ENCODE measurements at regions not wholly inside any gene's neighbourhood (a gene's known extent, or its start where the extent isn't known, plus 50 kb on each side); places are given as distances from the start of the nearest gene placed in this dataset.

DNA sequence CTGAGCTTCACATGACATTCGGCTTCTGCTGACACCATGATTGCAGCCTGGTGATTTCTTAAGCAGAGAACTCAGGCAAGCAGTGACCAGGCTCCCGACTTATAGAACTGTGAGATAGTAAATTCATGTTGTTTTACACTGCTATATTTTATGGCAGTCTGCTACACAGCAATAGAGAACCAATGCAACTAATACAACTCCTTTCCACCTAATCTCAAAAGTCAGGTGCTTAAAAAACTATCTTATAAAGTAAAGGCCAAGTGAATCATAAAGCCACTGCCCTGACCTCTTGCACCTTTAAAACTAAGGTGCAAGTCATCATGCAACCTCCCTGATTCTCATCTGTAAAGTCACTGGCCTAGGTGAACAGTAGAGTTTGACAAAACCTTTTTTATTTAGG, 95.3 kb upstream of the GLS start:
- no peak for DNase-seq

DNA sequence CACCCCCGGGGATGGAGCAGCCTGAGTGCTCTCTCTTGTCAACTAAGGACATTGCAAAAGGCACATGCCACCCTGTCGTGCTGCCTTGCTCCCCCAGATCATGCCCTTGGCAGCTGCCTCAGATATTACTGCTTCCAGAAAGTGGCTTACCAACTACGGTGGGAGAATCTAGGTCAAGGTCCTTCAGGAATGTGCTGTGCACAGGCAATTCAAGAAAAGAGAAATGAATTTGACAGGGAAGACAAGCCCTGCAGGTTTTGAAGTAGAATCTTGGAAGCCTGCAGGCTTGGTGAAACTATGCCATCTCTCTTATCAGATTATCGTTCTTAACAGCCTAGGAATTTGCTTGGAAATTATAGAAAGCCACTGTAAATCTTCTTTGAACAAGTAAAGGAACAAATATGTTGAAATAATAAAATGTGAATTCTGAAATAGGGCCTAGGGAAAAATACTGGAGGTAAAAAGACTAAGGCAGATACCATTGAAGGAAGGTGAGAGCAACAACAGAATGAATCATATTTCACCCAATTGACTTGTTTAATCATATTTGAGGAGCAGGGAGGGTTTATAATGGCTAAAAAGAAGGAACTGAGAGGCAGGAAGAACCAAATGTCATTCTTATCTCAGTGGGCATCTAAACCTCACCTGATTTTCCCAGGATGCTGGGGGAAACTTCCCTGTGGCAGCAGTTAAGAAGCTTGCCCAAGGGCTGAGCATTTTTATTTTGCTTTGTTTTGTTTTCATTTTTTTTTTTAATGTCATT, 94.0 kb upstream of the GLS start:
- no peak for DNase-seq

DNA sequence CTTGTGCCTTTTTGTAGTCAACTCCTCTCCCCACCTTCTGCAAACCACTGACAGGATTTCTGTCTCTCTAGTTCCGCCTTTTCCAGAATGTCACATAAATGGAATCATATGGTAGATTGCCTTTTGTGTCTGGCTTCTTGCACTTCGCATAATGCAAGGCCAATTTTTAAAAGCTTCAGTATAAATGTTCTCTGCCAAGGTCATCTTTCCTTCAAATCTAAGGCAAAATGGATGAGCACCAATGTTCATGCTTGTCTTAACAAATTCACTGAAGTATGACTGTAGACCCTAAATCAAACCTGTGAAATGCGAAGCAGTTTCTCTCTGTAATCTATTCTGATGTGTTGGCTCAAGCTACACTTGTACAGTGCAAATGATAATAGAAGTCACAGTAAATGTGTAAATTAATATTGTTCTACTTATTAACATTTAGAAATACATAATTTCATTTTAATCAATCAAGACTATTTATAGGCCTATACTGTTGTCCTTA, 92.8 kb upstream of the GLS start:
- no peak for DNase-seq

DNA sequence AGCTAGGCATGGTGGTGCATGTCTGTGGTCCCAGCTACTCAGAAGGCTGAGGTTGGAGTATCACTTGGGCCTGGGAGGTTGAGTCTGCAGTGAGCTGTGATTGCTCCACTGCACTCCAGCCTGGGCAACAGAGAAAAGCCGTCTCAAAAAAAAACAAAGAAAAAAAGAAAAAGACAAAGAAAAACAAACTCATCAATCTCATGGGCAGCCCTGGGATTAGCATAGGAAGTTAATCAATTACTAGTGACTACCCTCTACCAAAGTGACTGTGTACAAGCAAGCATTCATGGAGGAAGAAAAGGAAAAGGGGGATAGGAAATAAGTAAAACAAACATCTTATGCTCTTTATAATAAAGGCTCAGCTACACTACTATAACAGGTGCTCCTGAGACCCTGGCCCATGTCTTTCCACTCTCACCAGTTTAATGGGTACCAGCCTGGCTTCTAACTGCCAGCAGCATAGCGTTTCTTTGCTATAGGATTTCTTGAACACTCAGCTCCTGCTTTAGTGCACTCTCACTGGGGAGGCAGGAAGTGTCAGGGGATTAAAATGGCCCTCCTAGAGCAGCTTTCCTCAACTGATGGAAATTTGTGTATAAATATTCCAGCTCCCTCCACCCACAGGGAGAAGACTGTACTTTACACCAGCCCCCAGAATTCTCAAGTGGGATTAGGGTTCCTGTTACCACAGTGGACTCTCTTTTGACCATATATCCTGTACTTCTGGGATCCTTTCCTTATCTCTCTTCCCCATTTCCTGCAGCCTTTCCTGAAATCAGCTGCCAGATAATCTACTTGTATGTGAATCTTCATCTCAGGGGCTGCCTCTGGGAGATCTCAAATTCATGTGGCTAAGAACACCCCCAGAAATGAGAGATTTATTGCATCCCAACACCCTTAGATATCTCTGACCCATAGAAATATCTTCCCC, 91.3 kb upstream of the GLS start:
- DNase-seq, result peak; percentile 26

DNA sequence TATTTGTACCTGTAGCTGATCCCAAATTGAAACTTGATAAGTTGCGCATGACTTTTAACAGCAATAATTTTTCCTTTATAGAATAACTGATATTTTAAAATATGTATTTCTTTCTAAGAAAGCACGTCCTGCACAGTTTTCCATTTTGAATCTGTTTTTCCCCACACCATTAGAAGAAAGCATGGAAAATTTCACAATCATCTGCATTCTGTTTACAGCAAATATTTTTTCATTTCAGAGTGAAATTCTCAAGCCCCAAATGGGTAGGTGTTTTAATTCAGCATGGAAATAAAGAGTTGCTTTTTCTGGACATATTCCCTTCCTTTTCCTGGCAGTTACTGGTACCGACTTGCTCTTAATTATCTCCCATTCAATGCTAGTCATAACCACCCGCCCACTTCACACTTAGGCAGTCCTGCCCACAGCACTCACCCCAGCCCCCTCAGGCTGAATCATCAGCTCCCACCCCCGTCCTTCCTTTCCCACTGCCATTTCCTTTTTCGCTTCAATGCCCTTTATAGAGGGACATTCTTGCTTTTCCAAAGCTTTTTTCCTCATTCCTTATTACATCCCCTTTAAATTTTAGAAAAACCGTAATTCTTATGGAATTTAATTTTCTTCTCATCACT, 89.2 kb upstream of the GLS start:
- DNase-seq, result no peak

DNA sequence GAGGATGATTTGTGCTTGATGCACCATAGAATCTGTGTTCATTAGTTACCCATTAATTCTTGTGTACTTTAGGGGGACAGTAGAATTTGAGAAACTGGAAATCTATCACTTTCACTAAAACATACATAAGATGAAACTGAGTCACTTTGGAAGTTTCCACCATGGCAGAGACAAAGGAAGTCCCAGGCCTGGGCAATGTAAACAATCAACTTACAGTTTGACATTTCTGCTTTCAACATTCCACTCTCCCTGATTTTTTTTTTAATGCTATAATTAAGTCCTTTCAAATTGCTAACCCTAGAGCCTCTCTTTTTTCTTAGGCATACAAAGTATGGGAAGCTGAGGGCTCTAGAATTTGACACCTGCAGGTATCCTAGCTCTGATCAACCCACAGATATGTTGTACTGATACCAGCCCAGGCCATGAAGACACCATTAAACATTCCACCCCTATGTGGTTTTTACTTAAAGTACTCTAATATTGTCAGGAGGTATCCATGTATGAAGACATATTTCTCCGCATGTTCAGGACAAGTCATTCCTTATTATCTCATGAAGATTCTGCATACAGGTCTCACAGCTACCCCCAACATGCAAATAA, 88.5 kb upstream of the GLS start:
- no peak for DNase-seq

DNA sequence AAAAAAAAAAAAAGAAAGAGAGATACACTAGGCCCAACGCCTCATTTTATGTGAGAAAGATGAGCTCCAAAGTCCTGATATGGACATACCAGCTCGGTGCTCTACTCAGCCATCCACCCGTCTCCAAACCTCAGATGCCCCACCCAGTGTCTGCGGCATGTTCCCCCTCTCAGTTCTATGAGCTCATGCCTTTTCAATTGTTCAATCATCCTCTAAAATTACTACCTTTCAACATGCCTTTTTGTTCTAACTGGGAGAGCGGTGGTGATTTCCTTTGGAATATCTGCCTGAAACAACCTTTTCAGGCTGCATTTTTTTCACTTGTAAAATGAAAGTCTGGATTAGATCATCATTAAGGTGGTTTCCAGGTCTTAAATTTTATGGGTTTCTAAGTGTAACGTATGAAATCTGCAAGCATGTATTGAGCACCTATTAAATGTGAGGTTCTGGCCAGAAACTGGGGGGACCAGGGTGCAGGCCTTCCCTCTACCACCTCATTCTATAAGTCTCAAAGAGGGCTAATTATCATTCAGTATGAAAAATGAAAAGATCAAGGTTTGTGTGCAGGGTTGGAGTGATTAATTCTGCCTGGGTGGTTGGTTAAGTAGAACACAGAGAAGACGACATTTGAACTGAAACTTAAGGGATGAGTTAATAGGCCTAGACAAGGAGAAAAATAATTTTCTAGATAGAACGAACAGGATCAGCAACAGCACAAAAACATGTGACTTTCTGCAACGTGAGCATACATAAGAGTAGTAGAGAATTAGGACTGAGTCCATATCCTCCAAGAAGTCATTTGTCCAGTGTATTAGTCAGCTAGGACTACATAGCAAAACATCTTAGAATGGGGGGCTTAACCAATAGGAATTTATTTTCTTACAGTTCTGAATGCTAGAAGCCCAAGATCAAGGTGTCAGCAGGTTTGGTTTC, 87.4 kb upstream of the GLS start:
- DNase-seq, result no peak

DNA sequence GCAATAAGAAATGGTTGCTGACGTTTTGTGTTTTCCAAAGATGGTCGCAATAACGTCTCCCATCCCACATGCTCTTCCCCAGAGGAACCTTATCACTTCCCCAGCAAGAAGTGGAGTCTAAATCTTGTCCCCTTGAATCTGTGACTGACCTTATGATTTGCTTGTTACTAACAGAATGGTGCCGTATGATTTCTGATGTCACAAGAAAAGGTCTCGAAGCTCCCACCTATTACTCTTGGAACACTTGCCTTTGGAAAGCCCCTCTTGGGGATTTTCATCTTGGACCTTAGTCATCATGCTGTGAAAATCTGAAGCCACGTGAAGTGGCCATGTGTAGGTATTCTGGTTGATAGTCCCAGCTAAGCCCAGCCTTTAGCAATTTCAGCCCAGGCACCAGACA, 86.2 kb upstream of the GLS start:
- no peak for DNase-seq

DNA sequence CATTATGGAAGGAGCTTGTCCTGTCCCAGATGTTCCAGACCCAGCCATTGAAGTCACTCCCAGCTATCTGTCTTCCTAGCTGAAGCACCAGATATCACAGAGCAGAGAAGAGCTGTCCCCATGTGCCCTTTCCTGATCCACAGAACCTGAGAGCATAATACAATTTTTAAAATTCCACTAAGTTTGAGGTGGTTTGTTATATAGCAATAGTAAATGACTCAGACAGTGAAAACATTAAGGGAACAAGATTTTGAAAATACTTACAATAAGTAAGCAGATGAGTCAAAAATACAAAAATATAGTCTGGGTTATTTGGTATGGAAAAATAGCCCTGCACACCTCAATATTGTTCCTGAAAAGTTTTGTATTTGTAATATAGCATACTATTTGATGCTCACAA, 85.8 kb upstream of the GLS start:
- DNase-seq, result no peak

DNA sequence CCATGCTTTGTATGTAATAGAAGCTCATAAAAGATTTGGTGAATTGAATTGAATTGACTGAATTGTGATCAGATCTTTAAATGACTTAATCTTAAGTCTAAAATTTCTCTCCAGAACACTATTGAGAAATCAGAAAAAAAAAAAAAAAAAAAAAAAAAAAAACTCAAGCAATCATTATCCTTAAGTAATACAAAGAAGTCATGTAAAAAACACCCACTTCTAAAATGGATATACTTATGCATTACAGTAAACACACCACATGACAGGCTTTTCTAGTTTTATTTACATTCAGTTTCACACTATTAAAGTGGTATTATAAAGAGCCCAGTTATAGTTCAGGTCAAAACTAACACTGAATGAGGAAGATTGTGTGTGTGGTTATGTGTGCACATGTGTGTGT, 84.9 kb upstream of the GLS start:
- DNase-seq, result no peak

DNA sequence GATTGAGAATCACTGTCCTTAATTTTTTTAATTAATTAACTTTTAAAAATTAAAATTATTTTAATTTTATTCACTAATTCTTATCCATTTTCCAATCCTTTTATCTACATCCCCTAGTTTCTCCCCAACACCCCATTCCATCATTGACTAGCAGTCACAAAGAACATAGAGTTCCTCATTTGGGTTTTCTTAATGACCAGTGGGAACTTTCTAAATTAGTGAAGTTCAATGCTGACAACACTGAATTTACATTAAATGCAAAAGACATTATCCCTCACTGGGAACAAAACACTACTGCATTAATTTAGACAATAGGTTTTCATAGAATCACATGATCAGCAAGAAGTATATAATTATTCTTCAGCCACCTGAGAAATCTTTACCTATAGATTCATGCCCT, 80.6 kb upstream of the GLS start:
- DNase-seq, result no peak

DNA sequence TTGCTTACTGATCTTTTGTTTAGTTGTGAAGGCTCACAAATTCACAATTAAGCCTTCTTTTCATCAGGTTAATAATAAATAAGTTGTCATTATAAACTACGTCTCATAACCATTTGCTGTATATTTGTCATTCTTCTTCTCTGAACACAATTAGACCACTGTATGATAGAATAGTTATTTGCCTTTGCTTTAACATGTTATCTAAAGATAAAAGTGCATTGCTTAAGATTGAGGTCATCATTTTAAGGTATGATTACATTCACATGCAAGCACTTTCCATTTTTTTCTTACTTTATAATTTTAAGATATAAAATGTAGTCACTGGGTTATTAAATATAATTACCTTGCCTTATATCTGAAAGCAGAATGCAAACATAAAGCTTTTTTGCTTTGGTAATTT, 80.1 kb upstream of the GLS start:
- no peak for DNase-seq

DNA sequence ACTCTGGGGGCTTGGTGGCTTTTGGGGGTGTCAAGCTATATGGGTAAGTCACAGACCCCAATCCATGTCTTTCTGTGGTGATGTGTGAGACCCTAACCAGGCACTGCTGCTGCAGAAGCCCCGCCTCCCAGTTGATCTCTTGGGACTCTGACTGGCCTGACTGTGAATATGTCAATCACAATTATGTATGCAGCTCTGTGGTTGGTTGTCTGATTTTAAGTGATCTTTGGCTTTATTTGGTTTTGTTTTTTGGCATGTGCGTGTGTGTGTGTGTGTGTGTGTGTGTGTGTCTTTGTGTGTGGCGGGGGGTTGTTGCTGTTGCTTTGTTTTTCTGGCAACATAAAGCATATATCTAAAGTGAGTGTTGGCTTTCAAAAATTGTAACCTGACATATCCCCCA, 78.5 kb upstream of the GLS start:
- no peak for DNase-seq

DNA sequence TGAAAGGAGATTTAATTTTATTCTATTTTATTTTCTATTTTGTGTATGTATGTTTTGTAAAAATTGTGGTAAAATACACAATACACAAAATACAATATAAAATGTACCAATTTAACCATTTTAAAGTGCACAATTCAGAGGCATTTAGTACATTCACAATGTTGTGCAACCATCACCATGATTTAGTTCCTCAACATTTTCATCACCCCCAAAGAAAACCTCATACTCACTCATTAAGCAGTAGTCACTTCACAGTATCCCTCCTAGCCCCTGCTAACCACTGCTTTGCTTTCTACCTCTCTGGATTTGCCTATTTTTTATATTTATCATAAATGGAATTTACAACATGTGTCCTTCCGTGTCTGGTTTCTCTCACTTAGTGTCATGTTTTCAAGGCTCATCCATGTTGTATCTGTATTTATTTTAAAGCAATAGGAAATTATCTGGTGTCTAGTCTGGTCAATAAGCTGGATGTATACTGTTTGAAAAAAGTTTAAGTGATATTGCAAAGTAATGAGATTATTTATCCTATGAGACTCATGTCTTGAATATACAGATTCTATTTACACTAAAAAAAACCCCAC, 77.9 kb upstream of the GLS start:
- no peak for DNase-seq

DNA sequence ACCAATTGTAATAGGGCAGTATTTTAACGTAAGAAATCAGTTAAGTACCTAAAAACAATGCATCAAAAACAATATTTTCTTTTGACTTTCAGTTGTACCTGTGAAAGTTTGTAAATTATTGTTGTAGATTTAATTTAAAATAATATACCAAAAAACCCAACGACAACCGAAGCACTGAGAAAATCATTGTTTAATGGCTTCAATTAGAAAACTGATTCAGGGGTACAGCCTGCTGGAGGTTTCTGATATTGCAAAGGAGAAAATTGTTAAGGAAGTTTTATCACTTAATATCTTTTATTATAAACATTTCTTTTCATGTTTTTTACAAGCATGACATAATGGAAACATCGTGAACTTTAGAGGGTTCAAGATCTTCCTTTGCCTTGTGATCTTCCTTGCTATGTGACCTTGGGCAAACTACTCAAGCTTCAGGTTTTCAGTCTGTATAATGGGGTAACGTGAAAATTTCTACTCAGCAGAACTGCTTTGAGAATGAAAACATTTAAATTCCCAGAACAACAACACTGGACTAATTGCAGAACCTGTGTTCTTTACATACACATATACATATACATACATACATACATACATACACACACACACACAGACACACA, 76.3 kb upstream of the GLS start:
- DNase-seq, result no peak

DNA sequence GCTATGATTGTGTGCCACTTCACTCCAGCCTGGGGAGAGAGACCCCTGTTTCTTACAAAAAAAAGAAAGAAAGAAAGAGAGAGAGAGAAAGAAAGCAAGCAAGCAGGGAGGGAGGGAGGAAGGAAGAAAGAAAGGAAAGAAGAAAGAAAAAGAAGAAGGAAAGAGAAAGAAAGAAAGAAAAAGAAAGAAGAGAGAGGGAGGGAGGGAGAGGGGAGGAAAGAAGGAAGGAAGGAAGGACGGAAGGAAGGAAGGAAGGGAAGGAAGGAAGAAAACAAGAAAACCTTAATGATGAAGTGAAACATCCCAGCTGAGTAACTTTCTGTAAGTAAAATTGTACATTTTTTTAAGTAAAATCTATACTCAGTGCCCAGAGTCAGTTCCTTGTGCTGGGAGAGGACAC, 75.5 kb upstream of the GLS start:
- no peak for DNase-seq

DNA sequence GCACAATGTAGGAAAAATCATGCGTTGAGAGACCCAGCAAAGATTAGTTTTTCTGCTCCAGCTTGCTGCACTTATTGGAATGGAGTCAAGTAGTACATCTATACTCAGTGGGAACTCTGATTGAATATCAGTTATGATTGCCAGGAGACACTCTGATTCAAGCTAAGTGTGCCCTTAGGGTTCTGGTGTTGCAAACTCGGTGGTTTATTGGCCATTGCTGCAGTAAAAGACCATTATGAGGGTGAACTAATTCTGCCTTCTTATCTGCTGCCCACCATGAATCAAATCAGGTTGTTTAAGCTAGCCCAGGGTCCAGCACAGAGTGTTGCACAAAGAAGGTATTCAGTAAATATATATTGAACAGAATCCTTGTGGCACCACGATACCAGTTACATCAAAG, 74.8 kb upstream of the GLS start:
- no peak for DNase-seq

DNA sequence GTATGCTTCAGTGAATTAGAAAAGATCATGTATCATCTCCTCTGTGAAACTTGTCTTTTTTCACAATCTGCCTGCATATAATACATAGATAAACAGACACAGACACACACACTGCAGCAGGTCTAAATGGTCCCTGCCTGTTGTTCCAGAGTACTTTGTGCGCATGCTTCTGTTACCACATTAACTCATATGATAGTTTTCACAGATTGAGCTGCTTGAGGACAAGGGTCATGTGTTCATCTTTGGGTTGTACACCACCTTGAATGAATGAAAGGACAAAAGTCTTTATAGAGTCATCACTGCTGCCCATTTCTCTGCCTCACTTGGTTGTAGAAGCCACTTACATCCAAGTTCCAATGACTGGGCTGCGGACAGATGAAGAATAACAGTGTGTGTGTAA, 72.7 kb upstream of the GLS start:
- DNase-seq, result no peak

DNA sequence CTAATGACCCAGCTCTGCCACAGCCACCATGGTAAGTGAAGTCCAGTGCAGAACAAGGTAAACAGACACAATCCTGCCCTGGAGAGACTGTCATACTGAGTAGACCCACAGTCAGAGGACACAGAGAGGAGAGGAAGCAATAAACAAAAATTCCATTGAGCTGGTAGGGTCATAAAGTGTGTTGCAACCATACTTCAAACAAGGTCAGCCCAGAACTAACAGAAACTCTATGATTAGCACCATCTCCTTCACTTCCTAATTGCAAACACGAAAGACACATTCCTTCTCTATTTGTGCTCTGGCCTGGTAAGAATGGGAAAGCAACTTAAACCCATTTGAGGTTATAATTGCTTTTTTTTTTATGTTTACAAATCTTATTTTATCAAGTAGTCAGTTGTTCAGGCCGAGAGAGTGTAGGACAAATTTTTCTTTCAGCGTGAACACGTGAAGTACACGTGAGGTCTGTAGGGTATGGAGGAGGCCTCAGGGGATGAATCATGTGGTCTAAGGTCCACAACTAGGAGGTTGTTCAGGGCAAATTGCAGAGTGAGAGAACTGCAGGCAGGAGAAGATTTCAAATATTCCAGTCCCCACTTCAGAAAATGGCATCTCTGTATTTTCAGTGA, 71.4 kb upstream of the GLS start:
- no peak for DNase-seq

DNA sequence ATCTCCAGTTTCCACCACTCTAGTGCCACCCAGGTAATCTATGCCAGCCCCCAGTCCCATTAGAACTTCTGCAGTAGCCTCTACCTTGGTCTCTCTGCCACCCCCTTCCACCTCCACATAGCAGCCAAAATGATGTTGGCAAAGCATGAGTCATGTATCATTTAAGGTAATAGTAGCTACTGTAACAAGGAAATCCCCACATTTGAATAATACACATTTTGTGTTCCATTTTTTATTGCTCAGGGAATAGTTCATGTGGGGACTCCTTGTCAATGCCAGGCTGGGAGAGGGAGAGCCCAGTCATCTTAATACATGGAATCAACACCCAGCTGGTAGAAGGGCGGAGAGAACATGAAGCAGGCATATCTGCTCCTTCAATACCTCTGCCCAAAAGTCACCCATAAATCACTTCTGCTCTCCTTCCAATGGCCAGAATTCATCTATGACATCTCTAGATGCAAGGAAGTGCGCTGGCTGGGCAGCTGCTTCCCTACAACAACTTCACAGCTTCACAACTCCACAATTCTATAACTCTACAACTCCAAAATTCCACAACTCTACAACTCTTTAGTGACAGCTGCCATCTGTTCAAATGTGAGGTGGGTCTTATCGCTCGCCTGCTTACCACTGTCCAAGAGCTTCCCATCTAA, 70.6 kb upstream of the GLS start:
- no peak for DNase-seq
